ENCODE measurements at regions not wholly inside any gene's neighbourhood (a gene's known extent, or its start where the extent isn't known, plus 50 kb on each side); places are given as distances from the start of the nearest gene placed in this dataset.

DNA sequence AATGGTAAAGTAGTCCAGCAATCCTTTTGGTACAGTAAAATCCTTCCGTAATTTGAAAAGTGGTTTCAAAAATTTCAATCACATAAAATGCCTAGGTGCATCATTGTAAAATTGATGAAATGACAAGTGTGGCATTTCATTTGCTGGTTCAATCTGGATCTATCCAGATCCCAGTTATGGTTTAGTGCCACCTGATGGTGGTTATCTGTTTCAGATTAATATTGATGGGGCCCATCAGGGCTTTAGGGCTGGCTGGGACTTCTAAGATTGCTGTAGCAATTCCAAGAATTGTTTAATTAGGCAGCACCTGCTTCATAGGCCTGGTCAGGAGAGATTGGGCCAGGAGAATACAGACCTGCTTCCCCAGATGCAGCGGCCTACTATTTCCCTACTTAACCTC is 55.5 kb upstream of the PIK3C3 start:
- TF ChIP-seq, protein P1, sequence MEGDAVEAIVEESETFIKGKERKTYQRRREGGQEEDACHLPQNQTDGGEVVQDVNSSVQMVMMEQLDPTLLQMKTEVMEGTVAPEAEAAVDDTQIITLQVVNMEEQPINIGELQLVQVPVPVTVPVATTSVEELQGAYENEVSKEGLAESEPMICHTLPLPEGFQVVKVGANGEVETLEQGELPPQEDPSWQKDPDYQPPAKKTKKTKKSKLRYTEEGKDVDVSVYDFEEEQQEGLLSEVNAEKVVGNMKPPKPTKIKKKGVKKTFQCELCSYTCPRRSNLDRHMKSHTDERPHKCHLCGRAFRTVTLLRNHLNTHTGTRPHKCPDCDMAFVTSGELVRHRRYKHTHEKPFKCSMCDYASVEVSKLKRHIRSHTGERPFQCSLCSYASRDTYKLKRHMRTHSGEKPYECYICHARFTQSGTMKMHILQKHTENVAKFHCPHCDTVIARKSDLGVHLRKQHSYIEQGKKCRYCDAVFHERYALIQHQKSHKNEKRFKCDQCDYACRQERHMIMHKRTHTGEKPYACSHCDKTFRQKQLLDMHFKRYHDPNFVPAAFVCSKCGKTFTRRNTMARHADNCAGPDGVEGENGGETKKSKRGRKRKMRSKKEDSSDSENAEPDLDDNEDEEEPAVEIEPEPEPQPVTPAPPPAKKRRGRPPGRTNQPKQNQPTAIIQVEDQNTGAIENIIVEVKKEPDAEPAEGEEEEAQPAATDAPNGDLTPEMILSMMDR (IDR thresholded peaks at IDR 0.05): no peak
- TF ChIP-seq EP300 (IDR thresholded peaks at IDR 0.05): no peak
- TF ChIP-seq POLR2AphosphoS5 (IDR thresholded peaks at IDR 0.05): no peak
- no peak for TF ChIP-seq POLR2A (IDR thresholded peaks at IDR 0.05)
- intact Hi-C loops (cut with DNase I): no loop called here
- Histone ChIP-seq H3K4me3 (no peak overlapping the region), H3K4me1 (no peaks in the 10 kb centered on the region), H3K27ac (no peak overlapping the region), H3K27me3 (no peaks in the 10 kb centered on the region), H3K36me3 (no peaks in the 10 kb centered on the region), H3K9me3 (peaks cover 0 to 5% (median 1%) of the 10 kb centered on the region in 4 donors)
- no peak for DNase-seq
- 90 to 92% methylated on average over 2 of the region's 2 CpGs for WGBS, 2 donors

GRCh38 chr18:41893432-41893831 is 61.6 kb upstream of the PIK3C3 start:
- no peak for DNase-seq
- no peaks in the 10 kb centered on the region for H3K4me1 ChIP-seq
- no peak overlapping the region for H3K4me3 ChIP-seq
- TF ChIP-seq, protein P1 (IDR thresholded peaks at IDR 0.05): no peak
- TF ChIP-seq POLR2AphosphoS5 (IDR thresholded peaks at IDR 0.05) (no peak), EP300 (IDR thresholded peaks at IDR 0.05) (no peak), POLR2A (IDR thresholded peaks at IDR 0.05) (no peak)
- intact Hi-C loops (cut with DNase I): no loop called here
- H3K27ac ChIP-seq: no peak overlapping the region
- H3K27me3 ChIP-seq: no peaks in the 10 kb centered on the region
- H3K36me3 ChIP-seq: no peaks in the 10 kb centered on the region
- H3K9me3 ChIP-seq: peaks cover 0 to 5% (median 1%) of the 10 kb centered on the region in 4 donors

- Histone ChIP-seq H3K4me3 (no peak overlapping the region), H3K27ac (no peak overlapping the region), H3K9me3 (no peaks in the 10 kb centered on the region), H3K4me1 (no peaks in the 10 kb centered on the region), H3K27me3 (no peaks in the 10 kb centered on the region), H3K36me3 (no peaks in the 10 kb centered on the region)
- WGBS, 2 donors: 49 to 83% methylated on average over 1 of the region's 1 CpG
- intact Hi-C loops (cut with DNase I): no loop called here
- no peak for DNase-seq
- TF ChIP-seq EP300 (IDR thresholded peaks at IDR 0.05): no peak
- TF ChIP-seq, protein P1 (IDR thresholded peaks at IDR 0.05): no peak
Observed at GRCh38 chr18:41887100-41887499, 67.9 kb upstream of the PIK3C3 start.

DNA sequence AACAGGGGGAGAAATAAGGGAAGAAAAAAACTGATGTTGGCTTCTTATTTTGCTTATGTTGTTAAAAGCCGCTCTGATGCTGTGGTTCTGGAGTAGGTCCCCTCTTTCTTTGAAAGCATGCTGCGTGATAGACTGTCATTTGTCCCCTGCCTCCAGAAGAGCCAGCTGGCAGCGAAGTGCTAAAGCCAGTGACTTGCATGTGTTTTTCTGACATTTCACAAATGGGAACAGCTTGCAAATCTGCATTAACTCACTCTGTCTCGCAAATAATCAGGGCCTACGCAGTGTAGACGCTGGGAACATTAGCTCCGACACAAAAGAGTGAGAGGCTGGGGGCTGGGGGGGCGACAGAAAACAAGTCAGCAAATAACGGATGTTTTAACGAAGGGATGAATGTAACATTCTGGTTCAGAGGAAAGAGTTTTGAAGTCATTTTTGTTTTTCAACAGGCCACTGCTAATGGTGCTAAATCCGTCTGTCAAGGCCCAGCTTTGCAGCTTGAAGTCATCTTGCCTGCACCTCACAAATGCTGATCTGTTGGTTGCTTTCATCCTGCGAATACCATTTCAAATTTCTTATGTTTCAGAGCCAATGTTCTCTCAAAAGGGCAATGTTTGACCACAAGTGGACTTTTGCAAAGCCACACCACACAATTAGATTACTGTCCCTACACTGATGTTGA is 68.8 kb upstream of the PIK3C3 start:
- intact Hi-C loops (cut with DNase I): no loop called here
- no peaks in the 10 kb centered on the region for H3K4me1 ChIP-seq
- no peak for DNase-seq
- H3K27me3 ChIP-seq: no peaks in the 10 kb centered on the region
- 83 to 84% methylated on average over 12 of the region's 12 CpGs for WGBS, 2 donors
- no peak overlapping the region for H3K27ac ChIP-seq
- H3K9me3 ChIP-seq: no peaks in the 10 kb centered on the region
- no peaks in the 10 kb centered on the region for H3K36me3 ChIP-seq
- TF ChIP-seq, protein P1 (IDR thresholded peaks at IDR 0.05): no peak
- TF ChIP-seq POLR2AphosphoS5 (IDR thresholded peaks at IDR 0.05) (no peak), POLR2A (IDR thresholded peaks at IDR 0.05) (no peak), EP300 (IDR thresholded peaks at IDR 0.05) (no peak)
- no peak overlapping the region for H3K4me3 ChIP-seq

DNA sequence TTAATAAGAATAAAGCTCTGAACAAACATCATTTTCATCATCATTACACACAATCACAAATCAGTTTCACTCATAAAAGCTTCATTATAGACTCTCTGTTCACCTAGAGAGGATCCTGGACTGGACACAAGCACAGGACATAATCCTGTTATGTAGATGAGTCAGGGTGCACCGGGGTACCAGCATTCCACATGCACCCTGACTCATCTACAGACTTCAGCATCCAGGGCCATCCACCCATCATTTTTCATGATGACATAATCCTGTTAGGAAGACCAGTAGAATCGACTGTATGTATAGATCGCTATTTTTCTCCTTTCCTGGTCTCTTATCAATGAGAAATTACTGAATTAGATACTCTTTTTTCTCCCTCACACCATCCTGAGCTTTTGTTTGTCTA is 73.7 kb upstream of the PIK3C3 start:
- TF ChIP-seq POLR2AphosphoS5 (IDR thresholded peaks at IDR 0.05): no peak
- TF ChIP-seq POLR2A (IDR thresholded peaks at IDR 0.05): no peak
- TF ChIP-seq, protein P1 (IDR thresholded peaks at IDR 0.05): no peak
- TF ChIP-seq EP300 (IDR thresholded peaks at IDR 0.05): no peak
- 78 to 91% methylated on average over 3 of the region's 3 CpGs for WGBS, 2 donors
- no peak for DNase-seq
- no peaks in the 10 kb centered on the region for H3K4me1 ChIP-seq
- no peaks in the 10 kb centered on the region for H3K27me3 ChIP-seq
- no peak overlapping the region for H3K27ac ChIP-seq
- intact Hi-C loops (cut with DNase I): no loop called here
- no peaks in the 10 kb centered on the region for H3K9me3 ChIP-seq
- H3K4me3 ChIP-seq: no peak overlapping the region
- no peaks in the 10 kb centered on the region for H3K36me3 ChIP-seq

Measured in sigmoid colon (tissue), 6 donors.